HL-60 (cell line): ENCODE measurements at regions not wholly inside any gene's neighbourhood (a gene's known extent, or its start where the extent isn't known, plus 50 kb on each side); places are given as distances from the start of the nearest gene placed in this dataset.

ENCODE experiments used
- CTCF ChIP-seq: IDR thresholded peaks from one replicate; pipeline ENCODE4 v1.5.1; 2011; ENCODE audit warnings: low read length, control low read depth, inconsistent platforms; ENCODE audit not compliant: insufficient read depth
- POLR2AphosphoS5 ChIP-seq: IDR thresholded peaks from 2 replicates; pipeline ENCODE4 v1.6.1; 2012; ENCODE audit warnings: low read depth
- REST ChIP-seq: IDR thresholded peaks from 2 replicates; pipeline ENCODE4 v1.6.1; 2012; ENCODE audit warnings: low read depth; ENCODE audit not compliant: insufficient replicate concordance

- TF ChIP-seq CTCF = no peak
- no peak for TF ChIP-seq REST
- no peak for TF ChIP-seq POLR2AphosphoS5
These were observed 770.7 kb downstream of the LTN1 start for GRCh38 chr21:28221984-28222383.
